Stimulated activated effector memory CD8-positive, alpha-beta T cell treated with anti-CD3 and anti-CD28 coated beads, Interleukin-12 subunit alpha, Interleukin-12 subunit beta, amount 100 ng/mL, for 72 hours (primary cell): ENCODE measurements at regions not wholly inside any gene's neighbourhood (a gene's known extent, or its start where the extent isn't known, plus 50 kb on each side); places are given as distances from the start of the nearest gene placed in this dataset.
A peak's percentile ranks its signal among the peaks of the same experiment; 100 is the strongest.
"Not testable (repeated sequence)": the region's sequence is repeated elsewhere in the genome, so short reads cannot be mapped to it uniquely, and the experiment has no call there.

Source experiments
- ATAC-seq: fragments of 150-1000 bp; cut with Tn5 transposase; 2 replicates; pipeline ENCODE4 v1.10.0; 2021
- DNase-seq, 2 donors: peaks; one replicate each; pipeline ENCODE4 v3.0.0; 2021 to 2022; ENCODE audit warnings: low spot score in 2 of 2
- H3K27ac Mint-ChIP-seq: one replicate; pipeline ENCODE4 v1.8.0; 2022; ENCODE audit warnings: mild to moderate bottlenecking, mixed read lengths
- H3K36me3 Mint-ChIP-seq: one replicate; pipeline ENCODE4 v1.8.0; 2022; ENCODE audit warnings: mild to moderate bottlenecking, mixed read lengths
- H3K4me1 Mint-ChIP-seq: one replicate; pipeline ENCODE4 v1.8.0; 2022; ENCODE audit warnings: mixed read lengths
- H3K4me3 Mint-ChIP-seq: one replicate; pipeline ENCODE4 v1.8.0; 2022; ENCODE audit warnings: mild to moderate bottlenecking, mixed read lengths
- H3K9me3 Mint-ChIP-seq: one replicate; pipeline ENCODE4 v1.8.0; 2022; ENCODE audit warnings: mixed read lengths

DNA sequence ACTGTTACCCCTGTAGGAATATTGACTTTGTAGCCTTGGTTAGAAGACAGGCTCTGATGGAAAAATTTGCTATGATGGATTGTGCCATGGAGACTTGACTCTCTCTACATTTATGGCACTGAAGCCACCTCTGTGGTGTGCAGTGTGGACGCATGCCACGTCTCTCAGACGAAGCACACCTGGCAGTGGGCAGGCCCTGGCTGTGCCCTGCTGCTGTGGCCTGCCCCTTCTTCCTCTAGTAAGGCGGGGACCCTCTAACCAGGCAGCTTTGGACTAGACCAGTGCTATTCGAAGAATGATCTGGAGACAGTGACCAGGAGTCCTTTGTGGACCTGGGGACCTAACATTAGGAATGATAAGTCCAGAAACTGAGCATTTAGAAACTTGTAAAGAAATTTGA lies 773.5 kb upstream of the TPTE start:
- DNase-seq, H3K9me3 Mint-ChIP-seq, H3K36me3 Mint-ChIP-seq, H3K4me1 Mint-ChIP-seq, H3K4me3 Mint-ChIP-seq, H3K27ac Mint-ChIP-seq, ATAC-seq: not testable (repeated sequence)

- H3K9me3 Mint-ChIP-seq, H3K4me1 Mint-ChIP-seq, H3K4me3 Mint-ChIP-seq, ATAC-seq, H3K36me3 Mint-ChIP-seq, DNase-seq, H3K27ac Mint-ChIP-seq: not testable (repeated sequence)
These were observed 772.9 kb upstream of the TPTE start for GRCh38 chr21:9748451-9748850.

GRCh38 chr21:9749741-9750230 lies 771.6 kb upstream of the TPTE start:
- not testable (repeated sequence) for H3K4me3 Mint-ChIP-seq, DNase-seq, H3K36me3 Mint-ChIP-seq, H3K4me1 Mint-ChIP-seq, H3K27ac Mint-ChIP-seq, ATAC-seq, H3K9me3 Mint-ChIP-seq

- Mint-ChIP-seq H3K27ac (no peak overlapping the region), H3K4me1 (no peaks in the 10 kb centered on the region), H3K36me3 (no peaks in the 10 kb centered on the region), H3K4me3 (no peak overlapping the region), H3K9me3 (no peaks in the 10 kb centered on the region)
- ATAC-seq (peak; percentile 5), DNase-seq (no peak)
These were observed 770.9 kb upstream of the TPTE start for GRCh38 chr21:9750341-9751086.

DNA sequence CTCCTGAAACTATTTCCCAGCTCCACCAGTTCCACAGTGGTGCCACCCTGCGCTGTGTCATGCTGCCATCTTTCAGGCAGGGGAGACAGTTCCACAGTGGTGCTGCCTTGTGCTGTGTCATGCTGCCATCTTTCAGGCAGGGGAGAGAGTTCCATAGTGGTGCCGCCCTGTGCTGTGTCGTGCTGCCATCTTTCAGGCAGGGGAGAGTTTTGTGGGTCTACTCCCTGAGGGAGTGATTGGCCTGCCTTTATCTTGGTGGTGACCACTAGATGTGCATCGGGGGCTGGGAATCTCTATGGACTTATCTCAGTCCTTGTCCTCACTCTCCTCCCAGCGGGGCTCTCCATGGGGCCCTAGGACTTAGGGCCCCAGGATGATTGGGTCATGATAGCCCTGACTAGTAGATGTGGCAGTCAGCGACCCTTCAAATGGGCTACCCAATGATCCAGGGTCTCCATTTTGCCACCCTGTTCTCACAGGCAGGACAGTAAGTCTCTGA lies 770.2 kb upstream of the TPTE start:
- H3K4me1 Mint-ChIP-seq, H3K27ac Mint-ChIP-seq: not testable (repeated sequence)
- peak; percentile 2 for ATAC-seq

GRCh38 chr21:9752028-9752427 lies 769.4 kb upstream of the TPTE start:
- ATAC-seq, H3K36me3 Mint-ChIP-seq, H3K27ac Mint-ChIP-seq, H3K4me3 Mint-ChIP-seq, DNase-seq, H3K9me3 Mint-ChIP-seq, H3K4me1 Mint-ChIP-seq: not testable (repeated sequence)

More for the DNA sequence above, 770.2 kb upstream of the TPTE start:
- H3K9me3 Mint-ChIP-seq, H3K4me3 Mint-ChIP-seq, H3K36me3 Mint-ChIP-seq, DNase-seq: not testable (repeated sequence)

DNA sequence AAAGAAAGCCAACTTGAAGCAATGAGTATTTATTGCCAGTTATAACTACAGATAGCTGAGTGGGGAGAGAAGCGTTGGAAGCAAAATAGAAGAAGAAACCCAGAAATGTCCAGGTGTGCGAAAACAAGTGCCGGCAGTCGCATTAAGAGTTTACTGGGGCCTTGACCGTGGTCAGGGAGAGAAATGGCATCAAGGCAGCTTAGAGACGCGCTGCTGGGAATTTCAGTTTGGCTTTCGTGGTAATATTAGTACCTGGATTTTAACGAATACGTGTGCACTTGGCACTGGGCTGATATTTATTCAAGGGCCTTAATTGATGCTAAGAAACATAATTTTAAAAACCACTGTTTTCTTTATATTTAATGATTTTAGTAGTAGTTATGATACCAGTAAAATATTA lies 767.9 kb upstream of the TPTE start:
- not testable (repeated sequence) for DNase-seq, H3K36me3 Mint-ChIP-seq, ATAC-seq, H3K9me3 Mint-ChIP-seq, H3K27ac Mint-ChIP-seq, H3K4me3 Mint-ChIP-seq, H3K4me1 Mint-ChIP-seq

GRCh38 chr21:9753943-9754342 lies 767.4 kb upstream of the TPTE start:
- Mint-ChIP-seq H3K4me3 (no peak overlapping the region), H3K27ac (no peak overlapping the region), H3K4me1 (no peaks in the 10 kb centered on the region), H3K9me3 (no peaks in the 10 kb centered on the region), H3K36me3 (no peaks in the 10 kb centered on the region)
- DNase-seq = no peak
- ATAC-seq = no peak

DNA sequence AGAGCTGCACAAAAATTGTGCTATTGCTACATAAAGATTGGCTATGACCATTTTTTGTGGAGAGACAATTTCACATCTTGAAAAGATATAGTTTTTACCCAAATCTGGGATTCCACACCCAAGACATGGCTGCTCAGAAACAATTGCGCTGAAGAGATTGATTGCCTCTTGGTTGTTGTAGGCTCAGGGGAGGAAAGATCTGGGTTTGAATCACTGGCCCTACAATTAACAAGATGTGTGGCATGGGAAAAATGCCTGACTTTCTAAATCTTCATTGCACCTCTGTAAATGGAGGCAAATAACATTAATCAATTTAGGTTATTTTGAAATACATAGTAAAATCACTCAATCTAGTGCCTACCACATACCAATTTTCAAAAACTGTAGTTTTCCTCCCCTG lies 766.9 kb upstream of the TPTE start:
- H3K4me1 Mint-ChIP-seq = not testable (repeated sequence)

GRCh38 chr21:9755611-9756010 lies 765.8 kb upstream of the TPTE start:
- no peak for ATAC-seq
- Mint-ChIP-seq H3K27ac (no peak overlapping the region), H3K4me1 (no peaks in the 10 kb centered on the region), H3K9me3 (no peaks in the 10 kb centered on the region), H3K36me3 (no peaks in the 10 kb centered on the region), H3K4me3 (no peak overlapping the region)
- DNase-seq = no peak

More for the DNA sequence above, 766.9 kb upstream of the TPTE start:
- not testable (repeated sequence) for ATAC-seq, H3K27ac Mint-ChIP-seq, H3K4me3 Mint-ChIP-seq, H3K9me3 Mint-ChIP-seq, H3K36me3 Mint-ChIP-seq, DNase-seq

- Mint-ChIP-seq H3K4me1 (no peaks in the 10 kb centered on the region), H3K27ac (no peak overlapping the region), H3K36me3 (no peaks in the 10 kb centered on the region), H3K9me3 (no peaks in the 10 kb centered on the region), H3K4me3 (no peak overlapping the region)
- no peak for ATAC-seq
- no peak for DNase-seq
These were observed 764.7 kb upstream of the TPTE start for GRCh38 chr21:9756677-9757076.

DNA sequence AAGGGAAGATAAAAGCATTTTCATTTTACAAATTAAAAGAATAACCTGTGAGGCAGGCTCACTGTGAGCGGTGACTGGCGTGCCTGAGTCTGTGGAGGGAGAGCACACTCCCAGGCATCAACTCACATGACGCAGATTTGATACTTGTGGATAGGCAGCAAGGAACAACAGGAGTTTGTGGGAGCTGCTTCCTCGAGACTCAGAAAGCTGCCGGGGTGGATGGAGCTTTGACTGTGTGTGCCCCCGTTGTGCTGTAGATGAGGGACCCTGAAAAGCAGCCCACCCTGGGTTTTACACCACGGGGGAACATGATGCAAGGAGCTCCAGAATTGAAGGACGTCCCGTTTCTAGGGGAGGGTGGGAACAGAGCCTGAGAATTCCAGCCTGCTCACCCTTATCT lies 764.3 kb upstream of the TPTE start:
- not testable (repeated sequence) for H3K27ac Mint-ChIP-seq, H3K9me3 Mint-ChIP-seq, DNase-seq, H3K4me1 Mint-ChIP-seq, H3K4me3 Mint-ChIP-seq, ATAC-seq, H3K36me3 Mint-ChIP-seq

DNA sequence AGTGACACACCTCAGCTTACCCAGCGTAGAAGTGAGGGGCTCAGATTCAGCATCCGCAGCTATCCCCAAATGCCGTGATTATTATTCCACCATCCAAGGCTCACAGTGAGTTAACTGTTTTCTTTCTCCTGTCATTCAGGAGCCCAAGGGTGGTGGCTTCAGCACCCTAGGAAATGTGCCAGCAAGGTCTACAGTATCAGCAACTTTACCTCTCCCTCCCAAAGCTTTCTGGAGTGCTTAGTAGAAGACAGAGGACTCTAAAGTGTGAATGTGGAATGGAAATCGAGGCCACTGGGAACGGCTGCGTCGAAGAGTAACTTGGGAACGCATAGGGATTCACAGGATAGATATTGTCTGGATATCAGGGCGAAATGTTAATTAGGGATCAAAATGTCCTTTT lies 763.8 kb upstream of the TPTE start:
- not testable (repeated sequence) for H3K27ac Mint-ChIP-seq, DNase-seq, H3K36me3 Mint-ChIP-seq, H3K4me3 Mint-ChIP-seq, ATAC-seq, H3K4me1 Mint-ChIP-seq, H3K9me3 Mint-ChIP-seq

DNA sequence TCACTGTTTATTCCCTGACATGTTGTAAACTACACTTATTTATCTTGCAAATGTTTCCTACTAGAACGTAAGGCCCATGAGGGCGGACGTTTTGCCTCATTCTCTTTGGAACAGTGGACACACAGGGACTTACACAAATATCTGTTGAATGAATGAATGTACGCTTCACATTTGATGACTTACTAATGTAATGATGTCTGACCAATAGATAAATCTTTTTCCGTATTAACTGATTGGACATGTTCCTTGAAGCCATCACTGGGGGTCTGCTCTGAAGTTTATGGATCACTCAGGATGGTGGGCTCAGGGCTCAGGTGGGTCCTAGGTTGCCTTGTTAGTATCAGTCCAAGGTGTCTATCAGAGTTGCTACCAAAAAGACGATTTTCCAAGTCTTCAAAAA lies 763.2 kb upstream of the TPTE start:
- no peak for ATAC-seq
- Mint-ChIP-seq H3K36me3 (no peaks in the 10 kb centered on the region), H3K4me1 (no peaks in the 10 kb centered on the region), H3K27ac (no peak overlapping the region), H3K4me3 (no peak overlapping the region), H3K9me3 (no peaks in the 10 kb centered on the region)
- DNase-seq = no peak

- Mint-ChIP-seq H3K27ac (no peak overlapping the region), H3K36me3 (no peaks in the 10 kb centered on the region), H3K4me3 (no peak overlapping the region), H3K9me3 (no peaks in the 10 kb centered on the region), H3K4me1 (no peaks in the 10 kb centered on the region)
- DNase-seq = no peak
- ATAC-seq = peak; percentile 38
These were observed 762.5 kb upstream of the TPTE start for GRCh38 chr21:9758888-9759287.

DNA sequence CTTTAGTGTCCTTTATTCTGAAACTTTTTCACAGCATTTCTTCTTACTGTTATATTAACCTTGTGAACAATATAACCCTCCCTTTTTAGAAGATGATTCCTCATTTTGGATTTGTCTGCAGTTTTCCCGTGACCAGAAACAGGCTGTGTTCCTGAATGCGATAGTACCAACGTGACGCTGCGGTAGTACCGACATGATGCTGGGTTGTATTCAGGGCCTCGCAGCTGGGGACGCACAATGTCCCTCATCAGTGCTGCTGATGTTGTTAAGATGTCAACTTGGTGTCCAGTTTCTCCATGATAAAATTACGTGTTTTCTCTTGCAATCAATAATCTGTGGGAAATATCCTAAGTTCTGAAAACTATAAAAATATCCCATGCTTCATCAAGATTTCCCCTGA lies 761.4 kb upstream of the TPTE start:
- Mint-ChIP-seq H3K9me3 (no peaks in the 10 kb centered on the region), H3K4me1 (no peaks in the 10 kb centered on the region), H3K36me3 (no peaks in the 10 kb centered on the region), H3K4me3 (no peak overlapping the region), H3K27ac (no peak overlapping the region)
- DNase-seq (no peak), ATAC-seq (no peak)
